NCI-H187 (cell line): ENCODE measurements at regions not wholly inside any gene's neighbourhood (a gene's known extent, or its start where the extent isn't known, plus 50 kb on each side); places are given as distances from the start of the nearest gene placed in this dataset.

Experiments
- DNase-seq, 2 experiments: peaks; one replicate each; lab custom pipeline; 2025; lab: John Stamatoyannopoulos, UW

- DNase-seq = no peak
Measured at GRCh38 chr17:72208832-72209231, 88.0 kb downstream of the SOX9 start.

- no peak for DNase-seq
Measured at GRCh38 chr17:72212041-72212440, 91.2 kb downstream of the SOX9 start.

- no peak for DNase-seq
Measured at GRCh38 chr17:72215490-72215889, 94.7 kb downstream of the SOX9 start.

GRCh38 chr17:72215928-72216327 lies 95.1 kb downstream of the SOX9 start:
- no peak for DNase-seq

- DNase-seq = no peak
Measured at GRCh38 chr17:72219137-72219823, 98.5 kb downstream of the SOX9 start.

GRCh38 chr17:72219824-72220493 lies 99.1 kb downstream of the SOX9 start:
- no peak for DNase-seq

- DNase-seq = no peak
Measured at GRCh38 chr17:72222661-72223380, 102.0 kb downstream of the SOX9 start.

GRCh38 chr17:72223866-72224291 lies 103.1 kb downstream of the SOX9 start:
- DNase-seq = no peak

- no peak for DNase-seq
Measured at GRCh38 chr17:72226322-72226721, 105.5 kb downstream of the SOX9 start.

GRCh38 chr17:72233986-72234385 lies 113.2 kb downstream of the SOX9 start:
- no peak for DNase-seq

- DNase-seq = no peak
Measured at GRCh38 chr17:72234985-72235384, 114.2 kb downstream of the SOX9 start.

- peak in 1 of 2 experiments; percentile 4 for DNase-seq
Measured at GRCh38 chr17:72236980-72237633, 116.3 kb downstream of the SOX9 start.

- no peak for DNase-seq
Measured at GRCh38 chr17:72238157-72238673, 117.4 kb downstream of the SOX9 start.

GRCh38 chr17:72239548-72239947 lies 118.7 kb downstream of the SOX9 start:
- DNase-seq = no peak

GRCh38 chr17:72240333-72240732 lies 119.5 kb downstream of the SOX9 start:
- DNase-seq = no peak

- no peak for DNase-seq
Measured at GRCh38 chr17:72244494-72244893, 123.7 kb downstream of the SOX9 start.

- no peak for DNase-seq
Measured at GRCh38 chr17:72244956-72245355, 124.1 kb downstream of the SOX9 start.

- no peak for DNase-seq
Measured at GRCh38 chr17:72249441-72249840, 128.6 kb downstream of the SOX9 start.

- DNase-seq = no peak
Measured at GRCh38 chr17:72250206-72250605, 129.4 kb downstream of the SOX9 start.

- no peak for DNase-seq
Measured at GRCh38 chr17:72253597-72253996, 132.8 kb downstream of the SOX9 start.

GRCh38 chr17:72254808-72255449 lies 134.1 kb downstream of the SOX9 start:
- DNase-seq = no peak

- no peak for DNase-seq
Measured at GRCh38 chr17:72255481-72255880, 134.7 kb downstream of the SOX9 start.
